ENCODE measurements at regions not wholly inside any gene's neighbourhood (a gene's known extent, or its start where the extent isn't known, plus 50 kb on each side); places are given as distances from the start of the nearest gene placed in this dataset.

- no peaks in the 10 kb centered on the region for H3K4me1 ChIP-seq (ENCODE audit: insufficient read depth)
- no peaks in the 10 kb centered on the region for H3K9me3 Mint-ChIP-seq
- H3K4me3 Mint-ChIP-seq: no peak overlapping the region
- no peaks in the 10 kb centered on the region for H4K20me1 ChIP-seq (replicated peaks; ENCODE audit: insufficient read depth)
- H3K79me2 ChIP-seq (replicated peaks; ENCODE audit: insufficient read depth): no peaks in the 10 kb centered on the region
- no peaks in the 10 kb centered on the region for H3K9me2 ChIP-seq (ENCODE audit: insufficient read depth)
- ATAC-seq: no peak
- no peaks in the 10 kb centered on the region for H3K27me3 Mint-ChIP-seq (ENCODE audit: insufficient read depth, low read depth, poor library complexity)
- no peaks in the 10 kb centered on the region for H3K4me1 Mint-ChIP-seq
- no peaks in the 10 kb centered on the region for H3K36me3 ChIP-seq (ENCODE audit: insufficient read depth)
- no peak overlapping the region for H3K4me3 ChIP-seq
- no peak overlapping the region for H3K4me2 ChIP-seq
- no peak overlapping the region for H3K27ac ChIP-seq (ENCODE audit: low read depth)
- H3K36me3 Mint-ChIP-seq (ENCODE audit: low read depth): no peaks in the 10 kb centered on the region
- no peaks in the 10 kb centered on the region for H3K27me3 ChIP-seq (ENCODE audit: insufficient read depth)
- H2AFZ ChIP-seq: 0 out of 2 replicates have a peak overlapping the region, but pooled peaks have one; percentile 0
- no peak for DNase-seq (ENCODE audit: low spot score)
- TF ChIP-seq CTCF (conservative IDR thresholded peaks at IDR 0.05; ENCODE audit: low read depth in 2 of 2): no peak
- TF ChIP-seq NANOG (IDR thresholded peaks at IDR 0.05; ENCODE audit: borderline replicate concordance): no peak
- no peak for TF ChIP-seq REST (IDR thresholded peaks at IDR 0.05; ENCODE audit: unreplicated experiment)
- TF ChIP-seq JUNB (IDR thresholded peaks at IDR 0.05; ENCODE audit: unreplicated experiment): no peak
- no peak for TF ChIP-seq EZH2phosphoT487 (IDR thresholded peaks at IDR 0.05; ENCODE audit: unreplicated experiment)
- no peak for TF ChIP-seq CREB1 (CRISPR knock-in tag; IDR thresholded peaks at IDR 0.05; ENCODE audit: low read depth)
- no peak for TF ChIP-seq EZH2 (IDR thresholded peaks at IDR 0.05; ENCODE audit: low read depth, unreplicated experiment)
- TF ChIP-seq STAT1 (IDR thresholded peaks at IDR 0.05; ENCODE audit: unreplicated experiment): no peak
- no peak for TF ChIP-seq ZNF331 (CRISPR knock-in tag; IDR thresholded peaks at IDR 0.05; ENCODE audit: low read depth)
- no peak for TF ChIP-seq ZNF462 (CRISPR knock-in tag; IDR thresholded peaks at IDR 0.05)
- no peak for TF ChIP-seq POLR2AphosphoS5 (IDR thresholded peaks at IDR 0.05; ENCODE audit: low read depth)
- no peak for TF ChIP-seq ETS1 (IDR thresholded peaks at IDR 0.05)
- no peak for TF ChIP-seq ZNF114 (CRISPR knock-in tag; IDR thresholded peaks at IDR 0.05)
- no peak overlapping the region for H3K27ac Mint-ChIP-seq
- H3F3A ChIP-seq (replicated peaks; ENCODE audit: low read depth): no peaks in the 10 kb centered on the region
These were observed 293.9 kb upstream of the AMIGO2 start for GRCh38 chr12:47373554-47374150.

All from GM23338 (cell line).